ENCODE measurements at regions not wholly inside any gene's neighbourhood (a gene's known extent, or its start where the extent isn't known, plus 50 kb on each side); places are given as distances from the start of the nearest gene placed in this dataset.

DNA sequence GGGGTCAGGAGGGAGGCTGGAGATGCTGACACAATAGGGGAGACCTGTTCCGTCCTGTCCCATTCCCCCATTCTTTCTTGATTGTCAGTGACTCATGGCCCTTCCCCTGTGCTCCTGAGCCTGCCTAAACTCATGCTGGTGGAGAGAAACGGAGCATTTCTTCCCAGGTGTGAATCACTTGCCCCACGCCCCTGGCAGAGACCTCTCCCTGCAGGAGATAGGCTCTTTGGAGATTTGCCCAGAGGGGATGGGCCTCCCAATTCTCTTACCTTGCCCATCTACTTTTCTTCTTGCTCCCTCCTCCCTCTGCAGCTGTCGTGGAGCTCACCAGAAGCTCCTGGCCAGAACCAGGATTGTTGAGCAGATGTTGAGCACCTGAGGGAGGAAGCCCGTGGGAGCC, 121.9 kb upstream of the OR9Q1 start:
- Histone ChIP-seq H4K20me1 (replicated peaks; ENCODE audit: control insufficient read depth, extremely low read depth, insufficient read depth, low read length) (no peaks in the 10 kb centered on the region), H3K36me3 (ENCODE audit: control insufficient read depth in 2 of 2, extremely low read depth in 1 of 2, insufficient read depth in 2 of 2, low read length in 2 of 2) (no peaks in the 10 kb centered on the region), H3K79me2 (ENCODE audit: control insufficient read depth, insufficient read depth, low read length) (no peaks in the 10 kb centered on the region), H3K4me1 (ENCODE audit: control insufficient read depth, extremely low read depth, insufficient read depth, low read length) (no peaks in the 10 kb centered on the region), H2AFZ (ENCODE audit: low read depth, low read length) (no peak overlapping the region), H3K4me2 (ENCODE audit: insufficient read depth, low read length) (no peak overlapping the region), H3K27me3 (ENCODE audit: control insufficient read depth in 2 of 2, insufficient read depth in 2 of 2, low read length in 2 of 2) (peaks cover 0 to 2% of the 10 kb centered on the region in 2 experiments), H3K9ac (replicated peaks; ENCODE audit: extremely low read depth, insufficient read depth, low read length) (no peak overlapping the region), H3K9me1 (replicated peaks; ENCODE audit: control insufficient read depth, extremely low read depth, insufficient read depth, low read length) (no peaks in the 10 kb centered on the region), H3K9me3 (replicated peaks; ENCODE audit: control insufficient read depth, insufficient read depth, low read length) (no peaks in the 10 kb centered on the region), H3K4me3 (replicated peaks in 1 of 3; ENCODE audit: insufficient read depth in 1 of 3, low read depth in 1 of 3, low read length in 3 of 3) (no peak overlapping the region), H3K27ac (ENCODE audit: insufficient read depth, low read depth, low read length) (no peak overlapping the region)
- intact Hi-C loops (cut with micrococcal nuclease): no loop called here
- POLR2A ChIA-PET: no interaction called here
- DNase-seq (ENCODE audit: low read depth, low spot score): no peak
- TF ChIP-seq JUN (IDR thresholded peaks at IDR 0.05; ENCODE audit: borderline replicate concordance, insufficient read depth, insufficient read length, low read depth) (no peak), POLR2AphosphoS5 (IDR thresholded peaks at IDR 0.05; ENCODE audit: insufficient read depth, low read depth, low read length) (no peak), FOS (IDR thresholded peaks at IDR 0.05; ENCODE audit: borderline replicate concordance, insufficient read depth, low read length) (no peak), GATA2 (IDR thresholded peaks at IDR 0.05; ENCODE audit: insufficient read depth, insufficient read length, low read depth, low read length) (no peak), EZH2 (IDR thresholded peaks at IDR 0.05; ENCODE audit: borderline replicate concordance, low read depth, low read length, severe bottlenecking) (no peak), POLR2A (IDR thresholded peaks at IDR 0.05; ENCODE audit: low read depth, low read length) (no peak), MYC (IDR thresholded peaks at IDR 0.05; ENCODE audit: low read depth, low read length) (no peak)
- TF ChIP-seq, protein P1, sequence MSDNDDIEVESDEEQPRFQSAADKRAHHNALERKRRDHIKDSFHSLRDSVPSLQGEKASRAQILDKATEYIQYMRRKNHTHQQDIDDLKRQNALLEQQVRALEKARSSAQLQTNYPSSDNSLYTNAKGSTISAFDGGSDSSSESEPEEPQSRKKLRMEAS (IDR thresholded peaks at IDR 0.05; ENCODE audit: insufficient read depth, insufficient read length): no peak
- TF ChIP-seq, protein P2, sequence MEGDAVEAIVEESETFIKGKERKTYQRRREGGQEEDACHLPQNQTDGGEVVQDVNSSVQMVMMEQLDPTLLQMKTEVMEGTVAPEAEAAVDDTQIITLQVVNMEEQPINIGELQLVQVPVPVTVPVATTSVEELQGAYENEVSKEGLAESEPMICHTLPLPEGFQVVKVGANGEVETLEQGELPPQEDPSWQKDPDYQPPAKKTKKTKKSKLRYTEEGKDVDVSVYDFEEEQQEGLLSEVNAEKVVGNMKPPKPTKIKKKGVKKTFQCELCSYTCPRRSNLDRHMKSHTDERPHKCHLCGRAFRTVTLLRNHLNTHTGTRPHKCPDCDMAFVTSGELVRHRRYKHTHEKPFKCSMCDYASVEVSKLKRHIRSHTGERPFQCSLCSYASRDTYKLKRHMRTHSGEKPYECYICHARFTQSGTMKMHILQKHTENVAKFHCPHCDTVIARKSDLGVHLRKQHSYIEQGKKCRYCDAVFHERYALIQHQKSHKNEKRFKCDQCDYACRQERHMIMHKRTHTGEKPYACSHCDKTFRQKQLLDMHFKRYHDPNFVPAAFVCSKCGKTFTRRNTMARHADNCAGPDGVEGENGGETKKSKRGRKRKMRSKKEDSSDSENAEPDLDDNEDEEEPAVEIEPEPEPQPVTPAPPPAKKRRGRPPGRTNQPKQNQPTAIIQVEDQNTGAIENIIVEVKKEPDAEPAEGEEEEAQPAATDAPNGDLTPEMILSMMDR (IDR thresholded peaks at IDR 0.05; ENCODE audit: extremely low read depth in 1 of 2, insufficient read depth in 1 of 2, low read depth in 1 of 2, low read length in 2 of 2): no peak
- dilution Hi-C loops (cut with MboI; ENCODE audit: extremely low pct_ligation_motif_present, low sequenced_read_pairs): no loop called here
- BruUV-seq (replicated peaks): no TSS peak
- CTCF ChIA-PET: no interaction called here
- FAIRE-seq: no peak
